Prostate gland (tissue), 2 donors: ENCODE measurements at regions not wholly inside any gene's neighbourhood (a gene's known extent, or its start where the extent isn't known, plus 50 kb on each side); places are given as distances from the start of the nearest gene placed in this dataset.
A peak's percentile ranks its signal among the peaks of the same experiment; 100 is the strongest.

Source experiments
- DNase-seq: peaks from one replicate; pipeline ENCODE4 v3.0.0-alpha.2; 2019; ENCODE audit warnings: low spot score
- H3K27ac ChIP-seq, 2 donors: fragments of 200-600 bp; sonication (generic); 2 replicates each; pipeline ENCODE4 v1.5.1; 2017 to 2019
- H3K27me3 ChIP-seq: fragments of 200-600 bp; sonication (generic); replicated peaks from 2 replicates; pipeline ENCODE4 v1.5.1; 2019; ENCODE audit not compliant: insufficient read depth
- H3K36me3 ChIP-seq, 2 donors: fragments of 200-600 bp; sonication (generic); 1 replicate in 1 of 2; 2 replicates in 1 of 2; pipeline versions ENCODE4 v1.5.1 to v1.8.1; 2017 to 2019
- H3K4me1 ChIP-seq: fragments of 200-600 bp; sonication (generic); replicated peaks from 2 replicates; pipeline ENCODE4 v1.5.1; 2019
- H3K4me3 ChIP-seq, 2 donors: fragments of 200-600 bp; sonication (generic); 2 replicates each; pipeline ENCODE4 v1.5.1; 2017 to 2019
- H3K9me3 ChIP-seq: fragments of 200-600 bp; sonication (generic); 2 replicates; pipeline ENCODE4 v1.5.1; 2017
- CTCF ChIP-seq, 4 experiments: fragments of 200-600 bp in 2 of 4; fragments of 450-650 bp in 2 of 4; sonication (generic) in 2 of 4; IDR thresholded peaks; 1 replicate in 3 of 4; 2 replicates in 1 of 4; pipeline ENCODE4 v1.5.1; 2016 to 2019; ENCODE audit warnings: antibody characterized with exemption in 4 of 4, mild to moderate bottlenecking in 2 of 4, moderate library complexity in 2 of 4
- POLR2A ChIP-seq: fragments of 450-650 bp; IDR thresholded peaks from one replicate; pipeline ENCODE4 v1.6.1; 2016; ENCODE audit warnings: antibody characterized with exemption, mild to moderate bottlenecking
- POLR2AphosphoS5 ChIP-seq: sonication (generic); formaldehyde crosslinking; IDR thresholded peaks from one replicate; pipeline ENCODE4 v1.6.1; 2017; ENCODE audit warnings: antibody characterized with exemption
- WGBS: methylation state at CpG from one replicate; pipeline ENCODE4 v1.1.5; 2018; 5-methylcytosine and 5-hydroxymethylcytosine counted together
- intact Hi-C: fragments of 100-400 bp; cut with DNase I; formaldehyde crosslinking; loops from one replicate; pipeline ENCODE4 v1.14.2; 2022

- no peaks in the 10 kb centered on the region for H3K36me3 ChIP-seq
- no peak for DNase-seq
- 27% methylated on average over 1 of the region's 1 CpG for WGBS
- TF ChIP-seq POLR2AphosphoS5 (no peak), CTCF (IDR thresholded peaks at IDR 0.05) (peak in 1 of 4 experiments; percentile 22)
- no peak overlapping the region for H3K4me3 ChIP-seq
- intact Hi-C loops: loop anchor here (10.0 kb wide), 1 partner anchor 329 kb away; no protein-coding TSS in a partner anchor
- no peaks in the 10 kb centered on the region for H3K9me3 ChIP-seq
- H3K4me1 ChIP-seq: no peaks in the 10 kb centered on the region
- H3K27ac ChIP-seq: no peak overlapping the region
- H3K27me3 ChIP-seq: no peaks in the 10 kb centered on the region
These were observed 642.8 kb upstream of the DIPK2B start for GRCh38 chrX:45843518-45843917.

GRCh38 chrX:45842926-45843315, 642.2 kb upstream of the DIPK2B start:
- 36% methylated on average over 1 of the region's 1 CpG for WGBS
- intact Hi-C loops: loop anchor here (10.0 kb wide), 1 partner anchor 328 kb away; no protein-coding TSS in a partner anchor
- H3K27ac ChIP-seq: no peak overlapping the region

GRCh38 chrX:45842207-45842925, 641.7 kb upstream of the DIPK2B start:
- intact Hi-C loops: loop anchor here (10.0 kb wide), 1 partner anchor 328 kb away; no protein-coding TSS in a partner anchor
- H3K9me3 ChIP-seq: no peaks in the 10 kb centered on the region
- no peaks in the 10 kb centered on the region for H3K4me1 ChIP-seq
- 62% methylated on average over 2 of the region's 2 CpGs for WGBS
- H3K36me3 ChIP-seq: no peaks in the 10 kb centered on the region
- no peak overlapping the region for H3K27ac ChIP-seq
- TF ChIP-seq POLR2A (no peak), CTCF (IDR thresholded peaks at IDR 0.05) (no peak), POLR2AphosphoS5 (no peak)
- no peak overlapping the region for H3K4me3 ChIP-seq
- no peaks in the 10 kb centered on the region for H3K27me3 ChIP-seq
- DNase-seq: no peak

More at GRCh38 chrX:45842926-45843315, 642.2 kb upstream of the DIPK2B start:
- DNase-seq: no peak
- Histone ChIP-seq H3K36me3 (no peaks in the 10 kb centered on the region), H3K27me3 (no peaks in the 10 kb centered on the region), H3K4me3 (no peak overlapping the region), H3K9me3 (no peaks in the 10 kb centered on the region), H3K4me1 (no peaks in the 10 kb centered on the region)
- TF ChIP-seq POLR2A: no peak
- no peak for TF ChIP-seq POLR2AphosphoS5
- TF ChIP-seq CTCF (IDR thresholded peaks at IDR 0.05): no peak

DNA sequence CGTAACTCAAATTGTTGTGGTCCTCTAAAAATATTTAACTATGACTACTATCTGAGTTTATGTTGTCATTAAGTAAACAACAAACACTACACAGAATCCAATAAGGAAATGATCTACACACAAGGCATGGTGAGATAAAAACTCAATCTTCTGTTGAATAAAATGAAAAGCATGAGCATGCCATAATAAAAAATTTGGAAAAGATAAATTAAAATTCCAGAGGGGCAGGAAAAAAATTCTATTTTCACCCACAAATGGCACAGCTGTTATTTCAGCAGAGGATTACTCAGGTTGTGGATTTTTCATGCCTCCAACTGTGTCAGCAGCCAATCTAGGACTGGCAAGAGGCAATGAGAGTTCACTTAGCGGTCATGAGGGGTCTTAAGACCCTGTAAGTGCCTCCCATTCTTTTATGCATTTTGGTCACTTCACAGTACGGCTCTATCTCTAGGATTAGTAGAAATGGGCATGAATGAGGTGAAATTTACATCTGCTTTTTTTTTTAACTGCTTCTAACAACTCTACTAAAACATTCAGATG, 639.8 kb upstream of the DIPK2B start:
- 88% methylated on average over 3 of the region's 3 CpGs for WGBS

More for the DNA sequence above, 639.8 kb upstream of the DIPK2B start:
- Histone ChIP-seq H3K27me3 (no peaks in the 10 kb centered on the region), H3K4me1 (no peaks in the 10 kb centered on the region), H3K9me3 (no peaks in the 10 kb centered on the region), H3K4me3 (no peak overlapping the region), H3K36me3 (no peaks in the 10 kb centered on the region), H3K27ac (no peak overlapping the region)
- intact Hi-C loops: loop anchor here (10.0 kb wide), 1 partner anchor 326 kb away; no protein-coding TSS in a partner anchor
- TF ChIP-seq CTCF (IDR thresholded peaks at IDR 0.05): no peak
- no peak for TF ChIP-seq POLR2A
- no peak for TF ChIP-seq POLR2AphosphoS5
- no peak for DNase-seq
